Kidney (tissue), 13 donors: ENCODE measurements at regions not wholly inside any gene's neighbourhood (a gene's known extent, or its start where the extent isn't known, plus 50 kb on each side); places are given as distances from the start of the nearest gene placed in this dataset.

Experiments
- DNase-seq, 5 donors: peaks; one replicate each; pipeline ENCODE4 v3.0.0-alpha.2; 2013 to 2020
- FAIRE-seq: peaks from 2 replicates; lab custom pipeline; 2012; peaks lifted over from hg19 to GRCh38; lab: Jason Lieb, UNC
- H3K27ac ChIP-seq, 2 donors: one replicate each; pipeline ENCODE4 v1.7.0; 2013; ENCODE audit warnings: low read depth in 2 of 2, low read length in 2 of 2, inconsistent platforms in 1 of 2
- H3K27me3 ChIP-seq: one replicate; pipeline ENCODE4 v1.7.1; 2013; ENCODE audit warnings: low read length, inconsistent platforms; ENCODE audit not compliant: control insufficient read depth, insufficient read depth
- H3K36me3 ChIP-seq, 3 donors: one replicate each; pipeline versions ENCODE4 v1.7.0 to v1.7.1; 2013; ENCODE audit warnings: low read length in 3 of 3, control low read depth in 1 of 3, inconsistent platforms in 1 of 3; ENCODE audit not compliant: insufficient read depth in 3 of 3, control insufficient read depth in 2 of 3
- H3K4me1 ChIP-seq, 3 donors: one replicate each; pipeline versions ENCODE4 v1.7.0 to v1.7.1; 2013; ENCODE audit warnings: low read length in 3 of 3, inconsistent platforms in 1 of 3, low read depth in 1 of 3; ENCODE audit not compliant: control insufficient read depth in 2 of 3, insufficient read depth in 2 of 3
- H3K4me3 ChIP-seq, 3 donors: one replicate each; pipeline versions ENCODE4 v1.7.0 to v1.8.1; 2013; ENCODE audit warnings: low read length in 3 of 3, control low read depth in 1 of 3, inconsistent platforms in 1 of 3
- H3K9ac ChIP-seq, 3 donors: one replicate each; pipeline versions ENCODE4 v1.7.0 to v1.7.1; 2013; ENCODE audit warnings: low read length in 3 of 3, control low read depth in 1 of 3, inconsistent platforms in 1 of 3
- H3K9me3 ChIP-seq, 3 donors: one replicate each; pipeline versions ENCODE4 v1.7.0 to v1.7.1; 2013; ENCODE audit warnings: low read length in 3 of 3, control low read depth in 1 of 3, inconsistent platforms in 1 of 3; ENCODE audit not compliant: control insufficient read depth in 2 of 3, insufficient read depth in 1 of 3
- CTCF ChIP-seq: IDR thresholded peaks from 3 replicates; pipeline ENCODE4 v1.5.1; 2012; ENCODE audit warnings: mild to moderate bottlenecking, moderate library complexity, borderline replicate concordance; ENCODE audit not compliant: insufficient read depth; ENCODE audit errors: extremely low read depth
- intact Hi-C: fragments of 100-400 bp; cut with DNase I; formaldehyde crosslinking; loops from one replicate; pipeline ENCODE4 v1.11.1; 2022
- donor health status: control.
- donor health status: control.
- donor health status: control.
- donor health status: control.
- donor health status: control.
- donor health status: DM: yes; HTN: yes; CAD: no.
- donor health status: Normal renal cell carcinoma (clear cell type).

DNA sequence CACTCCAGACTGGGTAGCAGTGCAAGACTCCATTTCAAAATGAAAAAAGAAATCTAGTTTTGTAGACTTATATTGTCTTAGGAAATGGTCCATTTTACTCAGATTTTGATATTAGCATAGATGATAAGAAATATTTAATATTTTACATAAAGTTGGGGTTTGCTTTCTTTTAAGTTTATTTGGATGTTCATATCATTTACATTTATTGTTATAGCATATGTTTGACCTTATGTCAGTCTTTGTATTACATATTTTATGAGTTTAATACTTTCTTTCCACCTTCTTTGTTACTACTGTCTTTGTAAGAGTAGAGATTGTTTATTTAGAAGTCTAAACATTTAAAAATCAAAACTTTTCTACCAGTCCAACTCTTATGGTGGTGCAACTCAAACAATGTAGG is 162.7 kb upstream of the OTX2 start:
- H3K36me3 ChIP-seq, result no peaks in the 10 kb centered on the region
- H3K9me3 ChIP-seq, result no peaks in the 10 kb centered on the region
- DNase-seq, result no peak
- no peak for TF ChIP-seq CTCF
- FAIRE-seq, result no peak
- no peaks in the 10 kb centered on the region for H3K4me1 ChIP-seq
- no peak overlapping the region for H3K4me3 ChIP-seq
- H3K27ac ChIP-seq, result no peak overlapping the region
- intact Hi-C loops, result no loop called here
- H3K27me3 ChIP-seq, result no peaks in the 10 kb centered on the region
- no peak overlapping the region for H3K9ac ChIP-seq

GRCh38 chr14:56964895-56965294 is 154.6 kb upstream of the OTX2 start:
- H3K4me1 ChIP-seq, result no peaks in the 10 kb centered on the region
- no peak overlapping the region for H3K4me3 ChIP-seq
- no peaks in the 10 kb centered on the region for H3K27me3 ChIP-seq
- intact Hi-C loops, result no loop called here
- TF ChIP-seq CTCF, result no peak
- DNase-seq (no peak), FAIRE-seq (no peak)
- H3K9me3 ChIP-seq, result no peaks in the 10 kb centered on the region
- no peaks in the 10 kb centered on the region for H3K36me3 ChIP-seq
- H3K9ac ChIP-seq, result no peak overlapping the region
- H3K27ac ChIP-seq, result no peak overlapping the region

DNA sequence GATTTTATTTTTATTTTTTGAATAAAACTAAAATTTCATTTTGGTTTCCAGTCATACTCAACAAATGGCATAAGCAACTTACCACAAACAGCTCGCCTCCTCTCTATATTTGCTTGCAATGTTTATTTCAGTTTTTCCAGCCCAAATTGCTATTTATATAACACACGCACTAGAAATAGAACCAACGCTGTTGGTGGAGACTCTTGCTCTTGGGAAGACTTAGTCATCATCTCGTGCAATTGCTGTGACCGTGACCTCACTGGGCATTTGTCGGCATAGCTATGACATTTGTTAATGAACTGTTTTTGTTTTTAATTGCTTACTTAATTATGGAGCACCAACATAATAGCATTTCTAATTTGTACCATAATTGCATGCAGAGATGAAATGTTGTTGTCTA is 153.1 kb upstream of the OTX2 start:
- intact Hi-C loops, result no loop called here
- Histone ChIP-seq H3K9ac (no peak overlapping the region), H3K9me3 (no peaks in the 10 kb centered on the region), H3K27me3 (no peaks in the 10 kb centered on the region), H3K4me3 (no peak overlapping the region), H3K27ac (no peak overlapping the region), H3K36me3 (no peaks in the 10 kb centered on the region), H3K4me1 (no peaks in the 10 kb centered on the region)
- DNase-seq (no peak), FAIRE-seq (no peak)
- TF ChIP-seq CTCF, result no peak

DNA sequence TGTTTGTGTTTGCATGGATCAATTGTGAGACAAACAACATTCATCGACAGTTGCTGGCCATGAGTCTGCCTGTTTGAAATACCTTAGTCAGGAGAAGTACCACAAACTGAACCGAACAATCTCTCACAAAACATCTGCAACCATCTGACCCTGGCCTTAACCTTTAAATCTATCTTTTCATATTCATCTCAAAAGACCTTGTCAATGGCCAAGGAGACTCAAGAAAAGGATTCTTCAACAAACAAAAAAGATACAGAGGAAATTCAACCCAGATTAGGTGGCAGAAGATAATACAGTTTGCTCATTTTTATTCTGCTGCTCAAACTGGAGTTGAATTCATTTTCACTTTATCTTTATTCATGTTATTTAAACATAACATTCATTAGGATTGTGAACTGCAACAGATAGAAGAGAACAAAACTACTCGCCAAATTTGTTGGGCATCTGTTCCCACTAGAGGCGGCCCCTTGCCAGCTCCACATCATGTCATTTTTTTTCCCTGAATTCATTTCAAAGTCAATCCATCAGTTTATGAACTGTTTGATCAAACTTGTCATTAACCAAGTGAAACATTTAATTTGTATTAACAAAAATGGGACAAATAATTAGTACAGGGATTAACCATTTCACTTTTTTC is 152.3 kb upstream of the OTX2 start:
- H3K9ac ChIP-seq, result no peak overlapping the region
- no peaks in the 10 kb centered on the region for H3K36me3 ChIP-seq
- FAIRE-seq, result no peak
- no peak for DNase-seq
- no peaks in the 10 kb centered on the region for H3K9me3 ChIP-seq
- H3K4me3 ChIP-seq, result no peak overlapping the region
- no peak for TF ChIP-seq CTCF
- no peak overlapping the region for H3K27ac ChIP-seq
- intact Hi-C loops, result no loop called here
- no peaks in the 10 kb centered on the region for H3K27me3 ChIP-seq
- no peaks in the 10 kb centered on the region for H3K4me1 ChIP-seq
